Uterus (tissue), 2 donors: ENCODE measurements at regions not wholly inside any gene's neighbourhood (a gene's known extent, or its start where the extent isn't known, plus 50 kb on each side); places are given as distances from the start of the nearest gene placed in this dataset.

Experiments
- CTCF ChIP-seq, 4 experiments: fragments of 200-600 bp in 2 of 4; fragments of 450-650 bp in 2 of 4; sonication (generic) in 2 of 4; IDR thresholded peaks; one replicate each; pipeline ENCODE4 v1.5.1; 2016 to 2019; ENCODE audit warnings: antibody characterized with exemption in 4 of 4, mild to moderate bottlenecking in 2 of 4, moderate library complexity in 1 of 4
- POLR2A ChIP-seq, 2 donors: fragments of 450-650 bp; IDR thresholded peaks; one replicate each; pipeline ENCODE4 v1.6.1; 2016; ENCODE audit warnings: antibody characterized with exemption in 2 of 2, mild to moderate bottlenecking in 1 of 2, moderate library complexity in 1 of 2

- no peak for TF ChIP-seq CTCF (IDR thresholded peaks at IDR 0.05)
- no peak for TF ChIP-seq POLR2A (IDR thresholded peaks at IDR 0.05)
Measured at GRCh38 chr9:20189871-20190270, 401.0 kb upstream of the SLC24A2 start.
